ENCODE measurements at regions not wholly inside any gene's neighbourhood (a gene's known extent, or its start where the extent isn't known, plus 50 kb on each side); places are given as distances from the start of the nearest gene placed in this dataset.

- H3K27ac Mint-ChIP-seq, result no peak overlapping the region
Measured at GRCh38 chr16:89033304-89033703, 56.3 kb upstream of the CBFA2T3 start.

DNA sequence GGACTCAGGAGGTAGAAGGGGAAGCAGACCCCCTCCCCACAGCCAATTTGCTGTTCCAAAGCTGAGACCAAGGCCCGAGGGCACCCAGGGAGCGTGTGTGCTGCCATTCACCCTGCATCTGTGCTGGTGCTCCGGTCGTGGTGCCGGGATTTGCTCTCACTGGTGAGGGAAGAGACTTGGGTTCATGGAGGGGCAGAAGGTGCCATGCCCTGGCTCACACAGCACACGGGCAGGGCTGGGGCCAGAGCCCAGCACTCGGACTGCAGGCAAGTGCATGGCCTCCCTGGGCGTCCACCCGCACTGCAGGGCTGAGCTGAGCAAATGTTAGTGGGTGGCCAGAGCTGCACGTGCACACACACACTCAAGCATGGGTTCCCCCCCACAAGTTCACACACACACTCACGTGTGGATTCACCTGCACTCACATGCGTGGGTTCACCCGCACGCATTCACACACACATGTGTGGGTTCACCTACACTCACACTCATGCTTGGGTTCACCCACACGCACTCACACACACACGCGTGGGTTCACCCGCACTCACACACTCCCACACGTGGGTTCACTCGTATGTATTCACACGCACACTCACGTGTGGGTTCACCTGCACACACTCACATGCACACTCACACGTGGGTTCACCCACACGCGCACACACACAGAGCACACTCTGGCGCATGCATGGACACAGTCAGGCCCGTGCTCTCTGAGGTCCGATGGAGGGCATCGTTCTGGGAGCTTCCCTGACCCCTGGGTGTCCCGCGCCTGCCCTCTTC lies 57.0 kb upstream of the CBFA2T3 start:
- DNase-seq (ENCODE audit: low spot score), result no peak
- peaks cover 9% of the 10 kb centered on the region for H3K4me1 Mint-ChIP-seq
- TF ChIP-seq NR1H2 (CRISPR knock-in tag; IDR thresholded peaks at IDR 0.05), result no peak
- TF ChIP-seq, protein P1, sequence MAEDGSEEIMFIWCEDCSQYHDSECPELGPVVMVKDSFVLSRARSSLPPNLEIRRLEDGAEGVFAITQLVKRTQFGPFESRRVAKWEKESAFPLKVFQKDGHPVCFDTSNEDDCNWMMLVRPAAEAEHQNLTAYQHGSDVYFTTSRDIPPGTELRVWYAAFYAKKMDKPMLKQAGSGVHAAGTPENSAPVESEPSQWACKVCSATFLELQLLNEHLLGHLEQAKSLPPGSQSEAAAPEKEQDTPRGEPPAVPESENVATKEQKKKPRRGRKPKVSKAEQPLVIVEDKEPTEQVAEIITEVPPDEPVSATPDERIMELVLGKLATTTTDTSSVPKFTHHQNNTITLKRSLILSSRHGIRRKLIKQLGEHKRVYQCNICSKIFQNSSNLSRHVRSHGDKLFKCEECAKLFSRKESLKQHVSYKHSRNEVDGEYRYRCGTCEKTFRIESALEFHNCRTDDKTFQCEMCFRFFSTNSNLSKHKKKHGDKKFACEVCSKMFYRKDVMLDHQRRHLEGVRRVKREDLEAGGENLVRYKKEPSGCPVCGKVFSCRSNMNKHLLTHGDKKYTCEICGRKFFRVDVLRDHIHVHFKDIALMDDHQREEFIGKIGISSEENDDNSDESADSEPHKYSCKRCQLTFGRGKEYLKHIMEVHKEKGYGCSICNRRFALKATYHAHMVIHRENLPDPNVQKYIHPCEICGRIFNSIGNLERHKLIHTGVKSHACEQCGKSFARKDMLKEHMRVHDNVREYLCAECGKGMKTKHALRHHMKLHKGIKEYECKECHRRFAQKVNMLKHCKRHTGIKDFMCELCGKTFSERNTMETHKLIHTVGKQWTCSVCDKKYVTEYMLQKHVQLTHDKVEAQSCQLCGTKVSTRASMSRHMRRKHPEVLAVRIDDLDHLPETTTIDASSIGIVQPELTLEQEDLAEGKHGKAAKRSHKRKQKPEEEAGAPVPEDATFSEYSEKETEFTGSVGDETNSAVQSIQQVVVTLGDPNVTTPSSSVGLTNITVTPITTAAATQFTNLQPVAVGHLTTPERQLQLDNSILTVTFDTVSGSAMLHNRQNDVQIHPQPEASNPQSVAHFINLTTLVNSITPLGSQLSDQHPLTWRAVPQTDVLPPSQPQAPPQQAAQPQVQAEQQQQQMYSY (CRISPR knock-in tag; IDR thresholded peaks at IDR 0.05), result no peak
- no peak for TF ChIP-seq CREB1 (CRISPR knock-in tag; IDR thresholded peaks at IDR 0.05)
- CTCF ChIA-PET, result interaction anchor here (0.8 kb wide), 1 partner anchor 441 kb away, joined by 3 read pairs; no protein-coding TSS in a partner anchor
- POLR2A ChIA-PET, result no interaction called here
- ATAC-seq, result no peak
- H3K9me3 Mint-ChIP-seq, result peaks cover 14% of the 10 kb centered on the region
- no peaks in the 10 kb centered on the region for H3K36me3 Mint-ChIP-seq
- H3K27ac Mint-ChIP-seq, result no peak overlapping the region; the same call in 1 of the 2 replicates
- H3K27me3 Mint-ChIP-seq (ENCODE audit: low read depth), result peaks cover 4% of the 10 kb centered on the region; the same call in 1 of the 2 replicates
- no peak overlapping the region for H3K4me3 Mint-ChIP-seq

More at GRCh38 chr16:89033304-89033703, 56.3 kb upstream of the CBFA2T3 start:
- Mint-ChIP-seq H3K36me3 (no peaks in the 10 kb centered on the region), H3K9me3 (peaks cover 14% of the 10 kb centered on the region), H3K4me1 (peaks cover 9% of the 10 kb centered on the region), H3K27me3 (ENCODE audit: low read depth) (peaks cover 4% of the 10 kb centered on the region; the same call in 1 of the 2 replicates), H3K4me3 (no peak overlapping the region)
- DNase-seq (ENCODE audit: low spot score) (no peak), ATAC-seq (no peak)
- no peak for TF ChIP-seq CREM (CRISPR knock-in tag; IDR thresholded peaks at IDR 0.05)
- no peak for TF ChIP-seq EMX1 (CRISPR knock-in tag; IDR thresholded peaks at IDR 0.05)
- ChIA-PET CTCF (no interaction called here), POLR2A (no interaction called here)

GRCh38 chr16:89034573-89034961 lies 57.6 kb upstream of the CBFA2T3 start:
- ChIA-PET CTCF (interaction anchor here (0.8 kb wide), 1 partner anchor 441 kb away, joined by 3 read pairs; no protein-coding TSS in a partner anchor), POLR2A (no interaction called here)
- no peak for DNase-seq (ENCODE audit: low spot score)

GRCh38 chr16:89034971-89035668 lies 58.1 kb upstream of the CBFA2T3 start:
- no peak overlapping the region for H3K27ac Mint-ChIP-seq
- no peak for TF ChIP-seq HMGXB4 (CRISPR knock-in tag; IDR thresholded peaks at IDR 0.05)
- TF ChIP-seq, protein P2, sequence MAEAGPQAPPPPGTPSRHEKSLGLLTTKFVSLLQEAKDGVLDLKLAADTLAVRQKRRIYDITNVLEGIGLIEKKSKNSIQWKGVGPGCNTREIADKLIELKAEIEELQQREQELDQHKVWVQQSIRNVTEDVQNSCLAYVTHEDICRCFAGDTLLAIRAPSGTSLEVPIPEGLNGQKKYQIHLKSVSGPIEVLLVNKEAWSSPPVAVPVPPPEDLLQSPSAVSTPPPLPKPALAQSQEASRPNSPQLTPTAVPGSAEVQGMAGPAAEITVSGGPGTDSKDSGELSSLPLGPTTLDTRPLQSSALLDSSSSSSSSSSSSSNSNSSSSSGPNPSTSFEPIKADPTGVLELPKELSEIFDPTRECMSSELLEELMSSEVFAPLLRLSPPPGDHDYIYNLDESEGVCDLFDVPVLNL (CRISPR knock-in tag; IDR thresholded peaks at IDR 0.05; ENCODE audit: borderline replicate concordance, low read depth), result no peak
- peaks cover 14% of the 10 kb centered on the region for H3K9me3 Mint-ChIP-seq
- H3K4me3 Mint-ChIP-seq, result no peak overlapping the region
- H3K36me3 Mint-ChIP-seq, result no peaks in the 10 kb centered on the region
- ChIA-PET CTCF (interaction anchor here (0.8 kb wide), 1 partner anchor 442 kb away, joined by 3 read pairs; no protein-coding TSS in a partner anchor), POLR2A (no interaction called here)
- DNase-seq (ENCODE audit: low spot score) (no peak), ATAC-seq (no peak)
- peaks cover 4% of the 10 kb centered on the region; the same call in 1 of the 2 replicates for H3K27me3 Mint-ChIP-seq (ENCODE audit: low read depth)
- H3K4me1 Mint-ChIP-seq, result peaks cover 9% of the 10 kb centered on the region

More at GRCh38 chr16:89034573-89034961, 57.6 kb upstream of the CBFA2T3 start:
- Mint-ChIP-seq H3K9me3 (peaks cover 14% of the 10 kb centered on the region), H3K27ac (no peak overlapping the region; the same call in 1 of the 2 replicates), H3K4me1 (peaks cover 9% of the 10 kb centered on the region), H3K27me3 (ENCODE audit: low read depth) (peaks cover 4% of the 10 kb centered on the region; the same call in 1 of the 2 replicates), H3K36me3 (no peaks in the 10 kb centered on the region), H3K4me3 (no peak overlapping the region)
- TF ChIP-seq, protein P3, sequence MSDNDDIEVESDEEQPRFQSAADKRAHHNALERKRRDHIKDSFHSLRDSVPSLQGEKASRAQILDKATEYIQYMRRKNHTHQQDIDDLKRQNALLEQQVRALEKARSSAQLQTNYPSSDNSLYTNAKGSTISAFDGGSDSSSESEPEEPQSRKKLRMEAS (CRISPR knock-in tag; IDR thresholded peaks at IDR 0.05), result no peak
- TF ChIP-seq, protein P4, sequence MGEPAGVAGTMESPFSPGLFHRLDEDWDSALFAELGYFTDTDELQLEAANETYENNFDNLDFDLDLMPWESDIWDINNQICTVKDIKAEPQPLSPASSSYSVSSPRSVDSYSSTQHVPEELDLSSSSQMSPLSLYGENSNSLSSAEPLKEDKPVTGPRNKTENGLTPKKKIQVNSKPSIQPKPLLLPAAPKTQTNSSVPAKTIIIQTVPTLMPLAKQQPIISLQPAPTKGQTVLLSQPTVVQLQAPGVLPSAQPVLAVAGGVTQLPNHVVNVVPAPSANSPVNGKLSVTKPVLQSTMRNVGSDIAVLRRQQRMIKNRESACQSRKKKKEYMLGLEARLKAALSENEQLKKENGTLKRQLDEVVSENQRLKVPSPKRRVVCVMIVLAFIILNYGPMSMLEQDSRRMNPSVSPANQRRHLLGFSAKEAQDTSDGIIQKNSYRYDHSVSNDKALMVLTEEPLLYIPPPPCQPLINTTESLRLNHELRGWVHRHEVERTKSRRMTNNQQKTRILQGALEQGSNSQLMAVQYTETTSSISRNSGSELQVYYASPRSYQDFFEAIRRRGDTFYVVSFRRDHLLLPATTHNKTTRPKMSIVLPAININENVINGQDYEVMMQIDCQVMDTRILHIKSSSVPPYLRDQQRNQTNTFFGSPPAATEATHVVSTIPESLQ (CRISPR knock-in tag; IDR thresholded peaks at IDR 0.05), result no peak
- ATAC-seq, result no peak
